BE2C (cell line): ENCODE measurements at regions not wholly inside any gene's neighbourhood (a gene's known extent, or its start where the extent isn't known, plus 50 kb on each side); places are given as distances from the start of the nearest gene placed in this dataset.

Source experiments
- DNase-seq: peaks from one replicate; pipeline ENCODE4 v3.0.0-alpha.2; 2020
- H3K27me3 ChIP-seq: fragments of 250-450 bp; sonication (Bioruptor Pico); 2 replicates; pipeline ENCODE4 v1.5.1; 2020; ENCODE audit warnings: mild to moderate bottlenecking
- H3K36me3 ChIP-seq: fragments of 250-450 bp; sonication (Bioruptor Pico); 2 replicates; pipeline ENCODE4 v1.5.1; 2020; ENCODE audit warnings: mild to moderate bottlenecking
- H3K4me1 ChIP-seq: fragments of 250-450 bp; sonication (Bioruptor Pico); 2 replicates; pipeline ENCODE4 v1.5.1; 2020
- H3K4me3 ChIP-seq: 2 replicates; pipeline ENCODE4 v1.5.1; 2011; ENCODE audit warnings: low read depth, low read length
- H3K9me3 ChIP-seq: fragments of 250-450 bp; sonication (Bioruptor Pico); 2 replicates; pipeline ENCODE4 v1.5.1; 2020
- TF ChIP-seq, protein P1 (sequence below): IDR thresholded peaks from 2 replicates; pipeline ENCODE4 v1.5.1; 2012; ENCODE audit warnings: mild to moderate bottlenecking, low read depth, low read length

DNA sequence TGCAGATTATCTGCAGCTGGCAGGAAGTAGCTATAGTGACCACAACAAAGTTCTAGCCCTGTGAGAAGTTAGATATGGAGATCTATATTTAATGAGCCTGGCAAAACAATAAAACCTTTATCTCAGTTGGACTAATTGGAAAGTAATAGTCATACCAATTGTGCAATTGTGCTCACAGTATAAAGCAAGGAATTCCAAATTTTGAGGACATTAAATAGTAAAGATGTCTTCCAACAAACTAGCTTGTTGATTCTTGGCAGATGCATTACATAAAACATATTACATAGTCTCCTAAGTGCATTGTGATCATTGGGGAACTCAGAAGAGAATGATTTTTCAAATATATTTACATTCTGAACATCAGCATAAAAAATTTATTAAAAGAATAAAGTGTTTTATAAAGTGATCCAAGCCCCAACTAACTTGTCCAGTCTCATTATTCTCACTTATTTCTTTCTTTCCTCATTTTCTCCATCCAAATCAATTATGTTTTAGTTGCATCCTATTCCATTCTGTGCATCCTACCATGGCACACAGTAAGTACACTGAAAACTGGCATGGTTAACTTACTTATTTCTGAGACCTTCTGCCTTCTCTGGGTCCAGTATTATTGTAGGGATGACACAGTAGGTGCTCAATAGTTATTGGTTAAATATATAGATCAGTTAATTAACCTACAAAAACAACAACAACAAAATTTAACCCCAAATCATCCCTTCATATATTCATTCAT lies 977.2 kb upstream of the NUDT12 start:
- H3K9me3 ChIP-seq = no peaks in the 10 kb centered on the region
- no peaks in the 10 kb centered on the region for H3K36me3 ChIP-seq
- H3K4me1 ChIP-seq = peaks cover 11% of the 10 kb centered on the region; the same call in 1 of the 2 replicates
- no peak for DNase-seq
- H3K4me3 ChIP-seq = no peak overlapping the region
- TF ChIP-seq, protein P1, sequence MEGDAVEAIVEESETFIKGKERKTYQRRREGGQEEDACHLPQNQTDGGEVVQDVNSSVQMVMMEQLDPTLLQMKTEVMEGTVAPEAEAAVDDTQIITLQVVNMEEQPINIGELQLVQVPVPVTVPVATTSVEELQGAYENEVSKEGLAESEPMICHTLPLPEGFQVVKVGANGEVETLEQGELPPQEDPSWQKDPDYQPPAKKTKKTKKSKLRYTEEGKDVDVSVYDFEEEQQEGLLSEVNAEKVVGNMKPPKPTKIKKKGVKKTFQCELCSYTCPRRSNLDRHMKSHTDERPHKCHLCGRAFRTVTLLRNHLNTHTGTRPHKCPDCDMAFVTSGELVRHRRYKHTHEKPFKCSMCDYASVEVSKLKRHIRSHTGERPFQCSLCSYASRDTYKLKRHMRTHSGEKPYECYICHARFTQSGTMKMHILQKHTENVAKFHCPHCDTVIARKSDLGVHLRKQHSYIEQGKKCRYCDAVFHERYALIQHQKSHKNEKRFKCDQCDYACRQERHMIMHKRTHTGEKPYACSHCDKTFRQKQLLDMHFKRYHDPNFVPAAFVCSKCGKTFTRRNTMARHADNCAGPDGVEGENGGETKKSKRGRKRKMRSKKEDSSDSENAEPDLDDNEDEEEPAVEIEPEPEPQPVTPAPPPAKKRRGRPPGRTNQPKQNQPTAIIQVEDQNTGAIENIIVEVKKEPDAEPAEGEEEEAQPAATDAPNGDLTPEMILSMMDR = no peak
- no peaks in the 10 kb centered on the region for H3K27me3 ChIP-seq

DNA sequence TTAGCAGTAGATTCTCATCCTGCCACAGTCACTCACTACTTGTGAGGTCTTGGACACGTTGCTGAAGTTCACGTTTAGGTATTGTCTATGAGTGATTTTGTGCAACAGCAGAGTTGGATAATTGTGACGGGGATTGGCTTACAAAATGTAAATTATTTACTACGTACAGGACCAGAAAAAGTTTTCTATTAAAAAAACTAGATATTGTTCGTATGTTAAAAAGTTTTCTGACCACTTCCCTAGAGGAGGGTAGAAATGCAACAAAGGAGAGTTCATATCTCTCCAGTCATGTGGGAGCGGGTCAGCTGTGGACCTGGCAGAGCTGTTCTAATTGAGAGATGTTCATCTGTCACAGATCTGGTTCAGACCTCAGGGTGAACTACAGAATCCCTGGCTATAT lies 976.1 kb upstream of the NUDT12 start:
- TF ChIP-seq, protein P1 = no peak
- H3K4me3 ChIP-seq = no peak overlapping the region
- no peaks in the 10 kb centered on the region for H3K36me3 ChIP-seq
- H3K4me1 ChIP-seq = peaks cover 11% of the 10 kb centered on the region; the same call in 1 of the 2 replicates
- H3K27me3 ChIP-seq = no peaks in the 10 kb centered on the region
- no peaks in the 10 kb centered on the region for H3K9me3 ChIP-seq
- peak; percentile 24 for DNase-seq

DNA sequence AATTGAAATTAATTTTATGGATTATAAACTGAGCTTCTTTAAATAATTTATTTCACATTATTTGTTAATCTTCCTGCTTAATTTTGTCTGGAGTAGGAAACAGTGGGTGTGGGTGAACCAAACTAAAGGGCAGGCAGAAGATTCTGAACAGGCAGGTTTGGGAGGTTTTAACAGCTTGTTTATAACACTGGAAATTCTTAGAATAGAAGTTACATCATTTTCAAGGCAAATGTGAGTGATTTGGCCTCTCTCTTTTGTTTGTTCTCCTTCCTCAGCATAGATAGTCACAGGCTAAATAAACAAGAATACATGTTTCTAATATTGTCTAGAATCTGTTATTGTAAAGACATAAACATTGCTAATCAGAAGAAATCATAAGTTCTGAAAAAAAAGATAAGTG lies 970.9 kb upstream of the NUDT12 start:
- Histone ChIP-seq H3K36me3 (no peaks in the 10 kb centered on the region), H3K4me1 (peaks cover under 1% of the 10 kb centered on the region; the same call in 1 of the 2 replicates), H3K4me3 (no peak overlapping the region), H3K27me3 (no peaks in the 10 kb centered on the region), H3K9me3 (no peaks in the 10 kb centered on the region)
- no peak for DNase-seq
- TF ChIP-seq, protein P1 = no peak

DNA sequence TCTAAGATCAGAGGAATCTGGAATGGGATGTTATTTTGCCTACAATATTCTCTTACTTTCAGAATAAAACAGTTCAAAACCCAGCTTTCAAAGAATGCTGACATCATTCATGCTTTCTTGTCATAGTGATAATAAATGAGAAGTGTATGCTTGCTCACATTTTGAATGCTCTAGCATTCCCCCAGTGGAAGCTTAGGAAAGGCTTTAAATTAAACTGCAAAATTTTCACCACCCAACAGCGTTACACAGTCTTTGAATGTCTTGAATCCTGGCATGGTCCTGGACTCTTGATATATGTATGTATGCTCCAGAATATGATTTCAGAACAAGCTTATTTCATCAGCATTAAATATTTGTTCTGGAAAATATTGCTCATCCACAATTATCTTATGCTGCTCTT lies 964.3 kb upstream of the NUDT12 start:
- Histone ChIP-seq H3K36me3 (no peaks in the 10 kb centered on the region), H3K27me3 (no peaks in the 10 kb centered on the region), H3K9me3 (no peaks in the 10 kb centered on the region), H3K4me1 (no peaks in the 10 kb centered on the region), H3K4me3 (no peak overlapping the region)
- no peak for DNase-seq
- TF ChIP-seq, protein P1 = no peak

DNA sequence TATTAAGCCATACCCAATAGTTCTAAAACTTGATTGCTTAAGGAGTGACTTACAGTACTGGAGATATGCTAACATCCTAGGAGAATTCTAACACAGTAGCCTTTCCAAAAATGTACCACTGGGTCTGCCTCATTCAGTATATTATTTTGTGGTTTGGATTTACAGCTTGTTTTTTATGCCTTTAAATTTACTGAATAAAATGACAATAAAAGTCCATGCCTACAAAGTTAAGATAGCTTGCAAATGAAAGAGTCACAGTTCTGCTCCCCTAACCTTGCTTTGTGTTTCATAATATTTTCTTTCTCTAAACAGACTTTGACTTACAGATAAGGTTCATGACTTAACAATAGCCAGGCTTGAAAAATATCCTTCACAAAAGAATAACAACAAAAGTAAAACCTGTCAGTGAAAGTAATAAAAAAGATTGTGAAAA lies 951.1 kb upstream of the NUDT12 start:
- Histone ChIP-seq H3K36me3 (no peaks in the 10 kb centered on the region), H3K27me3 (no peaks in the 10 kb centered on the region), H3K9me3 (no peaks in the 10 kb centered on the region), H3K4me1 (peaks cover 5% of the 10 kb centered on the region), H3K4me3 (no peak overlapping the region)
- TF ChIP-seq, protein P1 = no peak
- DNase-seq = no peak

DNA sequence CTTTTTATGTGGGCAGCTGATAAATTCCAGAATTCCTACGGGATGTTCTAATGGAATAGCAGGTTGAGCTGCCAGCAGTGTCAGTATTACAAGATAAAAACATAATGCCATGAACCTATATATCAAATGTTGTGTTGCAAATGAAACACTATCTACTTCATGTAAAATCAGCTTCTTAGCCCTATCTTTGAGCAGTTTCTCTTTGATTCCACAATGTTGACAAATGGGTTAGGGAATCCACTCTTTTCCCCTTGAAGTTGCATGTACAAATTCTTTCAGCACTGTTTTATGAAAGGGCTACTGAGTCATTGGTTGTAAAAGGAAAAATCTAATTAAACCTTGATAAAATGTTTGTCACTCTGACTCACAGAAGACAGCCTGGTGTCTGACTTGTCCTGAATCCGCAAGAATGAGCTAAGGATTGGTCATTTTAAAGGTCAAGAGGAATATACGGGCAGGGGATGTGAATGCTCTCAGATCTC lies 950.6 kb upstream of the NUDT12 start:
- Histone ChIP-seq H3K27me3 (no peaks in the 10 kb centered on the region), H3K4me3 (no peak overlapping the region)
- no peak for DNase-seq

More for the DNA sequence above, 950.6 kb upstream of the NUDT12 start:
- Histone ChIP-seq H3K4me1 (peaks cover 5% of the 10 kb centered on the region), H3K36me3 (no peaks in the 10 kb centered on the region), H3K9me3 (no peaks in the 10 kb centered on the region)
- TF ChIP-seq, protein P1 = no peak
